ENCODE measurements at regions not wholly inside any gene's neighbourhood (a gene's known extent, or its start where the extent isn't known, plus 50 kb on each side); places are given as distances from the start of the nearest gene placed in this dataset.

DNA sequence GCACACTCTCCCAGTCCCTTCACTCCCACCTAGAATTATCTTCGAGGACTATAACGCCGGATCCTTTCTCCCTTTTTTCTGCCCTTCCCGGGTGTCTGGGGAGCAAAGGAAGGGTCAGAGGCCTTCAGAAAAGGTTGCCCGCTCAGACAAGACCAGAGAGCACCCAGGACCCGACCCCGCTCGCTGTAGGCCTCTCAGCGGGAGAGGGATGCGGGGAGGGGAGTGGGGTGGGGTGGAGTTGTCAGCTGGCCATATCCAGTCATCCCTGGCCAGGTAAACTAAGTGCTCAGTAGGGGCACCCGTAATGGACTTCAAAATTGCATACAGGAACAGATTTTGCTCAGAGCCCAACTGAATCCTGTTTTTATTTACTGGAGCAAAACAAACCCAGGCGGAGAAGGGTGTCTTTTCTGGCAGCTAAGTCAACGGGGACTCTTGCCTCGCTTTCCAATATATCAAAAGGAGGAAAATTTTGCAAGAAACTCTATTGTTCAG is 65.0 kb downstream of the NOL4 start:
- DNase-seq (ENCODE audit: insufficient read length, low spot score), result no peak
- no peak for FAIRE-seq

DNA sequence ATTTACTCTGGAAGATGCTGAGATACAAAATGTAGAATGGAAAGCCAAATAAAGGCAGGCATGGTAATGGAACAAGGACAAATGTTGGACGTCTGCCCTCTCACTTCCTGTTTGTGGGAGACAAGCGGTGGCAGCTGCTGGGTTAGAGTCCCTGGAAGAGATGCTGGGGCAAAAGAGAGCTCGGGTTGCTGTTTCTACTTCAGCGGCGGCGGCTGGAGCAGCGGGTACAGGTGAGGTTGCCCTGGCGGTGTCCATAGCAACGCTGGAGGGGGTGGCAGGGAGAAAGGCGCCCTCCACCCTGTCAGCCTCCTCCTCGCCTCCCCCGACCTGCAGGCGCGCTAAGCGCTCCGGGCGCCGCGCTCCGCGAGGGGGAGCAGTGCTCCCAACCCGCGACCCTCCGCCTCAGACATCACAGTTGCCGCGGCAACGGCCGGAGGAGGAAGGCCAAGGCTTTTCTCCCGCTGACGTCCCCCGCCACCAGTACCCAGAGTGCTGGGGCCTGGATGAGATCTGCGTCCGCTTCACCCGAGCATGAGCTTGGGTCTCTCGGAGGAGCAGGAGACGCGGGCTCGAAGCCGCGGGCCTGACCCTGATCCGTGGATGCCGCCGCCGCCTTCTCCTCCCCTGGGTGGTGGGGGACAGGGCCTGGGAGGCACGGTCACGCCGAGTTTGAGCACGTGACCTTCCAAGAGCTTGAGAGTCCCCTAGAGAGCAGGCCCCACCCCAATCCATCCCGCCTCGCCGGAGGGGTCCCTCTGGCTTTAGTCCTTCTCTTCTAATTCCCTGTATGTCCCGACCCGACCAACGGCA is 65.6 kb downstream of the NOL4 start:
- no peak for FAIRE-seq
- no peak for DNase-seq (ENCODE audit: insufficient read length, low spot score)

DNA sequence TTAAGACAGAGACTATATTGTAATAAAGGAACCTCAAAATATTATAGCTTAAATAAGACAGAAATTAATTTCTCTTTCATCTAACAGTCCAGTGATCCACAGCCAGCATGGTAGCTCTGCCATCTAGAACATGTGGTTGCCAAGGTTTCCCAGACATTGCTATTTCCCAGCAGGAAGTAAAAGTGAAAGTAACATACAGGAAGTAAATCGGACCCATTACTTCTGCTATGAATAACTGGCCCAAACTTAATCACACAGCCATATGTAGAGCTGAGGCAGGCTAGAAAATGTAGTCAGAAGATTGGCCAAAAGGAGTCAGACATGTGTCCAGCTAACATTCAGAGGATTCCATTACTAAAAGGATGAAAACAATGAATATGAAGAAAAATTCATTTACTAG is 71.0 kb downstream of the NOL4 start:
- FAIRE-seq (no peak), DNase-seq (ENCODE audit: insufficient read length, low spot score) (peak; percentile 0)

DNA sequence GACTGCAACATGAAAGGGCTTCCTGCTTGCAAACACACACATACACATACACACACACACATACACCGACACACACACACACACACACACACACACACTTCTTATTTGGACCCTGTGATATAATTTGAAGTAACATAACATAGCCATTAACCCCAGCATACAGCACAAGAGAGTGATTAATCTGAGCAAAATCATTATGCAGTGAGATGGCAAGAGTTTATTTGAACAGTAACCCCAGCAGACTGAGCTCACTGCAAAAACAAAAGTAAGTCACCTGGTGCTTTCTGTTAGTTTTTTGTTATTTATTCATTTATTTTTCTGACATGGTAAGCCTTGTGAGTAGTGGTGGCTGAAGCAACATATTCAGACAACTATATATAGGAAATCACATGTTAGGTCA is 93.7 kb downstream of the NOL4 start:
- no peak for FAIRE-seq
- no peak for DNase-seq (ENCODE audit: insufficient read length, low spot score)

DNA sequence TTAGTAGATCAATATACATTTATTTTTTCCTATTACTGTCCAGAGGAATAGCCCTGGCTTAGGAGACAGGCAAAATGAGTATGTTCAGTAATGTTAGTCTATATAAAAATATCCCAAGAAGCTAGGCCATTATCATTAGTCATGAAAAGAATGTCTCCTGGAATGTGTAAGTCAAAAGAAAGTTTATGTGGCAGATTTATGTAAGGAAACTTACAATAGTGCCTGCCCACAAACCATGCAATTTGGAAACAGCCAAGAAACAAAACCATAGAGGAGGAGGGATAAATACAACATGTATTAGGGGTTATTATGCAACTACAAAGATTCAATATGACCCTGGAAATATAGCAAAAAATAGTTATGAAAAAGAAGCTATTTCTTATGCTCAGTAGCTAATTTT is 96.3 kb downstream of the NOL4 start:
- FAIRE-seq (no peak), DNase-seq (ENCODE audit: insufficient read length, low spot score) (no peak)

DNA sequence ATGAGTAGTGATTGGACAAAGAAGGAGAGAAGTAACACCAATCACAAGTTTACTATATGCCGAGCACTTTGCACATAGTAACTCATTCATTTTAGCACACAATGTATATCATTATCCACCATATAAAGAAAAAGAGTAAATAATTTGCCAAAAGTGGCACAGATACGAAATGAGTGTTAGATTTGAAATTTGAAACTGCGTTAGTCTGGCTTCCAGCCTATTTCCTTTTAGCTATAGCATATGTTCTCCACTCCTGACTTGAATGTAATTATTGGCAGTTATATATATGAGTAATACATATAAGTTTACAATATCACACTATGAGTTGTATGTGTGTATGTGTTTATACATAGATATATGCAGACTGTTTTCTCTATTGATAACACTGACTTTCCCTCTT is 98.6 kb downstream of the NOL4 start:
- no peak for DNase-seq (ENCODE audit: insufficient read length, low spot score)
- FAIRE-seq, result no peak

DNA sequence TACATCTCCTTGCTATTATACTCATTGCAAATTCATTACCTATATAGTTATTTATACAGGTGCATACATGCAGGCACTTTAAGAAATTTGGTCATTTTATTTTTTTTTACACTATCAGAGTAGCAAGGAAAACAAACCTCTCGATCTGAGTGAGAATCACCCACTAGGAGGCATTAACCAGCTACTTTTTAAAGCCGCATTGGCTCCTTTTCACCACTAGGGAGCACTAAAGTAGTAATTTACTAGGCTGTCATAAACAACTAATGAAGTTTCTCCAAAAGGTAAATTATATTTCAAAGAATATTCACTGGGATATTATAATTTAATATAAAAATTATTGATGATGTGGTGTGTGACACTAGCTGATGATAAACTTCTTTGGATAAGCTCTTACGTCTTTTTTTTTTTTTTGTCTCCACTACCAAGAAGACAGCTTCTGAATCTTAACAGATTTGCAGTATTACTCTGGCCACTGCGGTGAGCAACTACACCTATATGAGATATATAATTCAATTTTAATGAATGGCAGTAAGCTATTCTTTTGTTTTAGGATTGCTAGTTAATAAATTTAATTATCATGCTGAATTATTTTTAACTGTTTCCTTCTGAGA is 101.9 kb downstream of the NOL4 start:
- no peak for DNase-seq (ENCODE audit: insufficient read length, low spot score)
- no peak for FAIRE-seq

DNA sequence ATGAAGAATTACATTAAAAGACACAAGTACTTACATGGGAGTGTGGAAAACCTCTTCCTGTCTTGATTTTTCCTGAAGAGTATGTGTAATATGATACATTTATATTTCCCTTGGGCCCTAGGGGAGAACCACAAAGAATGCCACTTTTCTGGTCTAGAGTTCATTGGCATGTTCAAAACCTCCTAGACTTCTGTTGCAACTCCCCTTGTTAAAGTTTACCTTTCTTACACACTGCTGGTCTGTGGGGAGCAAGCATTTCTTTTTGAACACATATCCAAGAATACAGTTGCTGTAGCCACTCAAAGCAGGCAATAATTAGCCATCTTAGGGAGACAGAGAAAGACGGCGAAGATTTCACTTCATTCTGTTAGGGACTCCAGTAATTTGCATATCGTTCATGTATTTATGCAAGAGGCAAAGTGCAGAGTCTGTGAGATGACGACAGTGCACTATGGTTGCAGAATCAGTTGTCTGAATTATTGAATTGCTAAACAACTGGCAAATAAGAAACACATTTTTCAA is 103.5 kb downstream of the NOL4 start:
- no peak for DNase-seq (ENCODE audit: insufficient read length, low spot score)
- FAIRE-seq, result no peak

DNA sequence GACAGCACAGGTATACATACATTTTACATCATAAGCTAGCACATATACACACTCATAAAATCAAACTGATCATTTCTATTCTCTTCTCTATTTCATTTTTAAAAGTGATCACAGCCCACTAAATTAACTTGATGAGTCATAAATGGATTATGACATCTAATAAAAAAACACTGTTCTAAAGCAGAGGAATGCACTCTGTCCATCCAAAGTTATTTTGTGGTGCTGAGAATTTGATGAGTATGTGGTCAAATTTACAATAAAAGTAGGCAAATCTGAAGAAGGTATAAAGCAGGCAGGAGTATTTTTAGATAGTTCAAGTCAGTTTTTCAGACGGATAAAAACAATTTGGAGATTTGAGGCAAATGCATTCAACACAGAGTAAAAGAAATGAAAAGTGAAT is 104.4 kb downstream of the NOL4 start:
- DNase-seq (ENCODE audit: insufficient read length, low spot score) (no peak), FAIRE-seq (no peak)

DNA sequence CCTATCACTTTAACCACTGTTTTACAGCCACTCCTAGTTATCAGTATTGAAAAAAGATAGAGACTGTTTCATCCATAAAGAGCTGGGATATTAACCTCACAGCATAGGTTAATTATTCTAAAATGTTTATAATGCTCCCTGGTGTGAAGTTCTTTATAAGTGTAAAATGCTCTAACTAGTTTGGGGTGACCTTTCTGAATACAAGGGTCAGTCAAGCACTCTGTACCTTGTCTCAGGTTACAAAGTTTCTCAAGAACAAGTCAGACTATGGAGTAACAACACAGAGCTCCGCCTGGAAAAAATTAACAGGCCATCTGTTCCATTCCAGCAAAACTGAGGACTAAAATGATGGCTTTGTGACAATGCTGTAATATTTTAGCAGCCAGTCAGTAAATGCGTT is 107.4 kb downstream of the NOL4 start:
- FAIRE-seq (no peak), DNase-seq (ENCODE audit: insufficient read length, low spot score) (no peak)

DNA sequence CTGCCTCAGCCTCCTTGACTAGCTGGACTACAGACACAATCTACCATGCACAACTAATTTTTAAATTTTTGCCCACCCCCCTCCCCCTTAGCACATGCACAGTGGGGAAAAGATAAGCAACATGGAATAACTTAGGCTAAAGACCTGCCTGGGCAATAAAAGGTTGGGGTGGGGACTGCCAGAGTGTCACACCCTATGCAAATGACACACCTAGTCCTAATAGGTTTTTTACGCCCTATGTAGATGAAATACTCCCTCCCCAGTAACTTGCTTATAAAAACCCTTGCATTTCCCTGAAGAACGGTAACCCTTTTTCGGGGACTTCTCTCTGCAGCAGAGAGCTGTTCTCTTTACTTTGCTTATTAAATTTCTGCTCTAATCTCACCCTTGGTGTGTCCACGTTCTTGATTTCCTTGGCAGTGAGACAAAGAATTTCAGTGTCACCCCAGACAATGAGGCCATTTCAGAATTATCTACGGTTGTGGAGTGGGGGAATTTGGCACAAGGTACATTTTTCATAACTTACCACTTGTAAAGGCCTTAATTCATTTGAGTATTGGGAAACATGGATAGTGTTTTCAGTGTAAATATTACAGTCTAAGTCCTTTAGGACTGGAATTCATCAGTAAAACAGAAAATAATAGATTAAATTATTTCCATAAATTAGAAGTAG is 109.2 kb downstream of the NOL4 start:
- DNase-seq (ENCODE audit: insufficient read length, low spot score), result no peak
- no peak for FAIRE-seq

DNA sequence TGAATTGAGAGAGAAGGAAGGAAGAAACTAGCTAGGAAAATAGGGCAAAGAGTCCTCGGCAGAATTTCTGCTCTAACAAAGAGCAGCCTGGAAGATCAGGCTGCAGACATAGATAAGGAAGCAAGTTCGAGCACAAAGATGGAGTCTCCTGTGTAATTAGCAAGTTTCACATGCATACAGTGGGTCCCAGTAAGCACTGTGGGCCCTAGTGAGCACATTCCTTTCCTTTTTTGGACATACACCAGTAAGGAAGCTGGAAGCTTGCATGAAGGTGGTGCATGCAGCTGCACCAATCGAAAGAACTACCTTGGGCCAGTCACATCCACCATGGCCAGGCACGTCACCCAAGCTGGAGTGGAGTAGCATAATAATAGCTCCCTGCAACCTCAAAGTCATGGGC is 109.7 kb downstream of the NOL4 start:
- DNase-seq (ENCODE audit: insufficient read length, low spot score), result no peak
- no peak for FAIRE-seq

DNA sequence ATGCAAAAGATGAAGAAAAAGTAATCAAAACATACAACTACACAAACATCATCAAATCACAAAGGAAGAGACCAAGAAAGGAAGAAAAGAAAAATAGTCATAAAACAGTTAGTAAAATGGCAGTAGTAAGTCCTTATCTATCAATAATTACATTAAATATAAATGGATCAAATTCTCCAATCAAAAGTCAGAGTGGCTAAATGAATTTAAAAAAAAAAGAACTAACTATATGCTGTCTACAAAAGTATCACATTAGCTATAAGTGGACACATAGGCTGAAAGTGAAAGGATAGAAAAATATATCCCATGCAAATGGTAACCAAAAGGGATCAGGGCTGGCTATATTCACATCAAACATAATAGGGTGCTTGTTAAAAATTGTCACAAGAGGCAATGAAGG is 116.5 kb downstream of the NOL4 start:
- FAIRE-seq (no peak), DNase-seq (ENCODE audit: insufficient read length, low spot score) (no peak)

DNA sequence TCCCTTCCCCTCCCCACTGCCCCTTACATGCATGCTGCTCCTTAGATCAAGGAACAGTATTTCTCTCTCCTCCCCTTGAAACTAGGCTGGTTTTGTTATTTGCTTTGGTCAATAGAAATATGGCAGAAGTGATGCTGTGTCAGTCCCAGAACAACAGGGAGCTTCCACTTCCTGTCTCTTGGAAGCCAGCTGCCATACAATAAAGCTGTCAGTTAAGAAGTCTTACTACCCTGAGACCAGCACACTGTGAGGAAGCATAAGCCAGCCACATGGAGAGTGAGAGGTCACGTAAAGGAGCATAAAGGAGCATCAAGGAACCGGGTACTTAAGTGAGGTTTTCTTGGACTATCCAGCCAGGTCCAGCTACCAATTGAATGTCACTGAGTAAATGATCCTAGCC is 126.6 kb downstream of the NOL4 start:
- FAIRE-seq, result no peak

DNA sequence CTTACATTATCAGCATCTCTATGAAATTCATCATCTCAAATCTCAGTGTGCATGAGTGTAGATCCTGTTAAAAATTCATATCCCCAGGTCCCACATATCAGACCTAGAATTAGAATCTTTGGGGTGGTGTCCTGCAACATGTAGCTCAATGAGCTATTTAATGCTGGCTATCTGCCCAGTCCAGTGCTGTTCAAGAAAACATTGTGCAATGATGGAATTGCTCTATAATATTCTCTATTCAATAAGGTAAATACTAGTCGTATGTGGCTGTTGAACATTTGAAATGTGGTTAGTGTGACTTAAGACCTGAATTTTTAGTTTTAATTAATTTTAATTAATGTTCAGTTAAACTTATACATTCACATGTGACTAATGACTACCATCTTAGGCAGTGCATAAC is 127.4 kb downstream of the NOL4 start:
- no peak for FAIRE-seq
- DNase-seq (ENCODE audit: insufficient read length, low spot score), result no peak

More for the DNA sequence above, 126.6 kb downstream of the NOL4 start:
- DNase-seq (ENCODE audit: insufficient read length, low spot score), result no peak

DNA sequence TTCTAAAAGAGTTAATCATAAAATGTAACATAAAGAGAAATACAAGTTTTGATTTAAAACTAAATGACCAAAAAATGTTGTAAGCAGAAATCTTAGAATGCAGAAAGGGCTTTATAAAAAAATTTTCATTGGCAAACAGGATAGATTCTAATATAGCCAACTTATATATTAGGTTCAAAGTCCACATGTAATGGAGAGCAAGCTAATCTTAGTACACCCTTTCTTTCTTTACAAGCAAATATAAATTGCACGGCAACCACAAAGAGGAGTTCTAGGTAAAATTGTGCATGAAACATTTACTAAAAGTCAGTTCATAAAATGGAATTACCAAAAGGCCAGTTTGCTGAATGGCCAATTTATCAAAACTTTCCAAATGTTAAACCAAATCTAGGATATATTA is 130.6 kb downstream of the NOL4 start:
- no peak for DNase-seq (ENCODE audit: insufficient read length, low spot score)
- FAIRE-seq, result no peak

DNA sequence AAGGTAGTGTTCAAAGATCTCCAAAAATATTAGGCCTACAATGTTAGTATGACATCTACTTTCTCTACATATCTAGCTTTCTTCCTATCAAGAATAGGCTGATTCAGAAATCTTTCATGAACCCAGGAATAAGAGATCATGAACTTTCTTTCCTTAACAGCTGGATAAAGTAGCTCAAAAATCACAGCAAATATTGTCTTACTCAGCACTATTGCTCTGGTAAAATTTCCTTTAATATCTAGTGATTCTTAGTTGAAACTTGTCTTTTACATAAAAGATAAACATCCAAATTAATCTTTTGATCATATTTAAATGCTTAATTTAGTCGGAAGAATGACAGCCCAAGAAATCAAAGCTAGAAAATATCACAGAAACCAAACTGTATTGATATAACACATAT is 131.9 kb downstream of the NOL4 start:
- DNase-seq (ENCODE audit: insufficient read length, low spot score) (no peak), FAIRE-seq (no peak)

DNA sequence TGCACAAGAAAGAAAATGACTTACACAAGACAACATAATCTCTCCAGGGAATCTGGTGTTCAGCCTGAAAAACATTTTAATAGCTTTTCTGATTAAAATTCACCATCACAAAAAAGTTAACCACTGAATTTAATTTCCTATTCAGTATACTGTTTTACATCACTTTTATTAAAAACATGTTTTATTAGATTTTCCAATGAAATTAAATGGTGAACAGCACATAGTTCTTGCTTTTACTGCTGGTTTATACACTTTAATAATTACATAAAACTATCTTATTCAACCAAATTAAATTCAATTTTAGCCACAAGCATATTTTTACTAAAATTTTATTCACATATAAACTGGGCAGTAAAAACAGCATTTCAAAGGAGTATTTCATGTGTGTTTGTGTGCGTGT is 138.3 kb downstream of the NOL4 start:
- no peak for FAIRE-seq
- no peak for DNase-seq (ENCODE audit: insufficient read length, low spot score)

DNA sequence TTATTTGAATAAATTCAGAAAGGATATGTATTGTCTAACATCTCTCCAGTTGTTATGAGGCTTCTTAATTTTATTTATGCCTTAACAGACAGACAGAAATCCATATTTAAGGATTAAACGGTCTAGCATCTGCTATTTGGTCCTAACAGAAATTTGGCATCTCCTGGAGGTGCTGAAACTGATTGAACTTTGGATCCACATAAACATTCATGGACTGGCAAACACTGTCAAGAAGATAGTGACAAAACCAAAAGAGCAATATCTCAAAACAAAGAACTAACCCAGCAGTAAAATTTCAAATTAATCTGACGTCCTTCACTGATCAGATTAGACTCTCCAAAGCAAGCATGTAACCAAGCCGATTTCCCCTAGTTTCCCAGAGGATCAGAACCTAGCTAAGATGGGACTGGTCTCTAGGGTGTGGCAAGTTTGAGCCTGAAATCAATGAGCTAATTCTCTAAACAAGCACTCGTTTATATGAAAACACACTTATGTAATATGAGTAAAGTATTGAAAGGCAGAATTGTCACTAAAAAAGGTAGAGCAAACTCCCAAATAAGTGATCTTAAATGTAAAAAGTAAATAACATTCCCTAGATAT is 139.5 kb downstream of the NOL4 start:
- no peak for DNase-seq (ENCODE audit: insufficient read length, low spot score)
- no peak for FAIRE-seq

DNA sequence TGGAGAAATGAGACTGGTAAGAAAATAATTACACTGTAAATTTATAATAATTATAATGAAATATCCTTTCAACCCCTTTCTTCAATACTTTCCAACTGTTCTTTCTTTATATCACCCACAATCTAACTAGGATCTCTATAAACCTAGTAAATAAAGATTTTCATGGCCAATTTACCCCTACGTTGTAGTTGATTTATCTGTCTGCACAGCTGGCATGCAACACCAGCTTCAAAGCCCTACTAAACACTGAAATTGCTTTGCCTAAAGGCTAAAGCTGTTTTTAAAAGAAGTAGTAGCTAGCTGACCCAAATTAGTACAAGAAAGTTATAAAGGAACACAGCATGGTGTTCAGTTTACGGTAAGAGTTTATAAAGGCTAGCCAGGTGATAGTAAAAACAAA is 140.1 kb downstream of the NOL4 start:
- FAIRE-seq (no peak), DNase-seq (ENCODE audit: insufficient read length, low spot score) (no peak)

DNA sequence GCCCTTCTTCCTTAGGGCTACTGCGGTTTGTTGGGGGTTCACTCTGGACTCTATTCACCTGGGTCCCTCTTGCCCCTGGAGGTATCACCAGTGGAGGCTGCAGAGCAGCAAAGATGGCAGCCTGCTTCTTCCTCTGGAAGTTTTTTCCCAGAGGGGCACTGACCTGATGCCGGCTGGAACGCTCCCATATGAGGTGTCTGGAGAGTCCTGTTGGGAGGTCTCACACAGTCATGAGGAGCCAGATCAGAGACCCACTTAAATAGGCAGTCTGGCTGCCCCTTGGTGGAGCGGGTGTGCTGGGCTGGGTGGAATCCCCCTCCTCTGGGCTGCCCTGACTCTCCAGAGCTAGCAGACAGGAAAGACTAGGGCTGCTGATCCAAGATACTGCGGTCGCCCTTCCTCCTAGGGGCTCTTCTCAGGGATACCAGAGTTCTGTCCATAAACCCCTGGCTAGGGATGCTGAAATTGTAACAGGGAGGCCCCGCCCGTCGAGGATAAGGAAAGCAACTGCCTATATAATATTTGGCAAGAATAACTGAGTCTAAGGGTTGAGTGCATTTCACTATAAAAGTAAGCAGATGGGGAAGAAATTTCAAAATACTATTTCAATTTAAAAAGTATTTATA is 140.7 kb downstream of the NOL4 start:
- DNase-seq (ENCODE audit: insufficient read length, low spot score), result no peak

More for the DNA sequence above, 140.7 kb downstream of the NOL4 start:
- no peak for FAIRE-seq
